SU-DHL-6 (cell line): ENCODE measurements at regions not wholly inside any gene's neighbourhood (a gene's known extent, or its start where the extent isn't known, plus 50 kb on each side); places are given as distances from the start of the nearest gene placed in this dataset.

Source experiments
- EZH2phosphoT487 ChIP-seq: fragments of 200-600 bp; sonication (generic), shearing (Covaris generic); conservative IDR thresholded peaks from 2 replicates; pipeline ENCODE4 v1.6.1; 2018; ENCODE audit warnings: mild to moderate bottlenecking, antibody characterized with exemption, low read length, moderate library complexity, mixed read lengths
- TF ChIP-seq, protein P1 (sequence below): fragments of 200-600 bp; sonication (generic); IDR thresholded peaks from one replicate; pipeline ENCODE4 v1.5.1; 2017; ENCODE audit warnings: antibody characterized with exemption, mild to moderate bottlenecking, low read length, moderate library complexity; ENCODE audit not compliant: insufficient read depth, poor library complexity, severe bottlenecking

DNA sequence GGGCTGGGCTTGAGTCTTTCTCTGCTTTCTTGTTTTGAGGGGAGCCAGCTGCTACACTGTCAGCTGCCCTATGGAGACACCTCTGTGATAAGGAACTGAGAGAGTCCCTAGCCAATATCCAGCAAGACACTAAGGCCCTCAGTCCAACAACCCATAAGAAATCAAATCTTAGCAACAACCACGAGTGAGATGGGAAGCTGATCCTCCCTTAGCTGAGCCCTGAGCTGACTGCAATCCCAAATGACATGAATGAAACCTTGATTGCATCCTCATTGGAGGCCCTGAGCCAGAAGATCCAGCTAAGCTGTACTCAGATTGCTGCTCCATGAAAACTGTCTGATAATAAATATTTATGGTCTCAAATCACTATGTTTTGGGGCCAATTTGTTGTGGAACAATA lies 302.1 kb upstream of the MME start:
- TF ChIP-seq, protein P1, sequence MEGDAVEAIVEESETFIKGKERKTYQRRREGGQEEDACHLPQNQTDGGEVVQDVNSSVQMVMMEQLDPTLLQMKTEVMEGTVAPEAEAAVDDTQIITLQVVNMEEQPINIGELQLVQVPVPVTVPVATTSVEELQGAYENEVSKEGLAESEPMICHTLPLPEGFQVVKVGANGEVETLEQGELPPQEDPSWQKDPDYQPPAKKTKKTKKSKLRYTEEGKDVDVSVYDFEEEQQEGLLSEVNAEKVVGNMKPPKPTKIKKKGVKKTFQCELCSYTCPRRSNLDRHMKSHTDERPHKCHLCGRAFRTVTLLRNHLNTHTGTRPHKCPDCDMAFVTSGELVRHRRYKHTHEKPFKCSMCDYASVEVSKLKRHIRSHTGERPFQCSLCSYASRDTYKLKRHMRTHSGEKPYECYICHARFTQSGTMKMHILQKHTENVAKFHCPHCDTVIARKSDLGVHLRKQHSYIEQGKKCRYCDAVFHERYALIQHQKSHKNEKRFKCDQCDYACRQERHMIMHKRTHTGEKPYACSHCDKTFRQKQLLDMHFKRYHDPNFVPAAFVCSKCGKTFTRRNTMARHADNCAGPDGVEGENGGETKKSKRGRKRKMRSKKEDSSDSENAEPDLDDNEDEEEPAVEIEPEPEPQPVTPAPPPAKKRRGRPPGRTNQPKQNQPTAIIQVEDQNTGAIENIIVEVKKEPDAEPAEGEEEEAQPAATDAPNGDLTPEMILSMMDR, result no peak
- TF ChIP-seq EZH2phosphoT487, result no peak
